GM19463 (cell line): ENCODE measurements at regions not wholly inside any gene's neighbourhood (a gene's known extent, or its start where the extent isn't known, plus 50 kb on each side); places are given as distances from the start of the nearest gene placed in this dataset.

ENCODE experiments used
- ATAC-seq: cut with Tn5 transposase; IDR thresholded peaks from one replicate; pipeline ENCODE4 v1.9.1; 2021; ENCODE audit warnings: mild to moderate bottlenecking, moderate library complexity; ENCODE audit not compliant: unreplicated experiment

- no peak for ATAC-seq
Measured at GRCh38 chr21:35256468-35256988, 207.4 kb upstream of the RUNX1 start.

GRCh38 chr21:35254765-35255138 lies 205.7 kb upstream of the RUNX1 start:
- no peak for ATAC-seq

- ATAC-seq: no peak
Measured at GRCh38 chr21:35254006-35254764, 205.1 kb upstream of the RUNX1 start.

- ATAC-seq: no peak
Measured at GRCh38 chr21:35252831-35253230, 203.7 kb upstream of the RUNX1 start.

GRCh38 chr21:35249636-35250035 lies 200.5 kb upstream of the RUNX1 start:
- ATAC-seq: no peak

GRCh38 chr21:35245879-35246278 lies 196.8 kb upstream of the RUNX1 start:
- ATAC-seq: no peak

- no peak for ATAC-seq
Measured at GRCh38 chr21:35244514-35244913, 195.4 kb upstream of the RUNX1 start.

- no peak for ATAC-seq
Measured at GRCh38 chr21:35243171-35243570, 194.1 kb upstream of the RUNX1 start.

- ATAC-seq: no peak
Measured at GRCh38 chr21:35239811-35240219, 190.7 kb upstream of the RUNX1 start.

GRCh38 chr21:35238119-35238518 lies 189.0 kb upstream of the RUNX1 start:
- no peak for ATAC-seq

- no peak for ATAC-seq
Measured at GRCh38 chr21:35237287-35237686, 188.2 kb upstream of the RUNX1 start.

GRCh38 chr21:35236090-35236489 lies 187.0 kb upstream of the RUNX1 start:
- ATAC-seq: no peak

- ATAC-seq: no peak
Measured at GRCh38 chr21:35234725-35235124, 185.6 kb upstream of the RUNX1 start.

GRCh38 chr21:35233756-35234155 lies 184.7 kb upstream of the RUNX1 start:
- no peak for ATAC-seq

- ATAC-seq: no peak
Measured at GRCh38 chr21:35232545-35233176, 183.6 kb upstream of the RUNX1 start.

GRCh38 chr21:35231090-35231489 lies 182.0 kb upstream of the RUNX1 start:
- ATAC-seq: no peak

- no peak for ATAC-seq
Measured at GRCh38 chr21:35229290-35229689, 180.2 kb upstream of the RUNX1 start.

- ATAC-seq: no peak
Measured at GRCh38 chr21:35227786-35228185, 178.7 kb upstream of the RUNX1 start.

- peak; percentile 78 for ATAC-seq
Measured at GRCh38 chr21:35226968-35227744, 178.1 kb upstream of the RUNX1 start.

- ATAC-seq: no peak
Measured at GRCh38 chr21:35226328-35226727, 177.2 kb upstream of the RUNX1 start.

GRCh38 chr21:35225573-35225972 lies 176.5 kb upstream of the RUNX1 start:
- no peak for ATAC-seq
